Ovary (tissue), 7 donors: ENCODE measurements at regions not wholly inside any gene's neighbourhood (a gene's known extent, or its start where the extent isn't known, plus 50 kb on each side); places are given as distances from the start of the nearest gene placed in this dataset.

Experiments
- DNase-seq, 5 donors: peaks; one replicate each; pipeline ENCODE4 v3.0.0-alpha.2; 2019 to 2020
- H3K27ac ChIP-seq, 2 donors: fragments of 200-600 bp; one replicate each; pipeline versions ENCODE4 v1.5.1 to v1.8.0; 2019 to 2022
- H3K27me3 ChIP-seq: fragments of 200-600 bp; one replicate; pipeline ENCODE4 v1.8.0; 2022
- H3K36me3 ChIP-seq: fragments of 200-600 bp; sonication (generic); one replicate; pipeline ENCODE4 v1.5.1; 2019
- H3K4me1 ChIP-seq: one replicate; pipeline ENCODE4 v1.8.1; 2013; ENCODE audit warnings: mild to moderate bottlenecking, moderate library complexity; ENCODE audit not compliant: insufficient read depth
- H3K4me3 ChIP-seq: fragments of 200-600 bp; sonication (generic); one replicate; pipeline ENCODE4 v1.5.1; 2017
- H3K9me3 ChIP-seq, 2 donors: fragments of 200-600 bp in 1 of 2; sonication (generic) in 1 of 2; one replicate each; pipeline versions ENCODE4 v1.5.1 to v1.8.1; 2013 to 2019; ENCODE audit warnings: mild to moderate bottlenecking in 1 of 2, moderate library complexity in 1 of 2
- CTCF ChIP-seq, 3 donors: fragments of 450-650 bp in 2 of 3; fragments of 200-600 bp in 1 of 3; IDR thresholded peaks; one replicate each; pipeline versions ENCODE4 v1.5.1 to v1.8.0; 2016 to 2022; ENCODE audit warnings: antibody characterized with exemption in 3 of 3, mild to moderate bottlenecking in 1 of 3
- EP300 ChIP-seq: sonication (generic); formaldehyde crosslinking; IDR thresholded peaks from one replicate; pipeline ENCODE4 v1.6.1; 2017; ENCODE audit warnings: antibody characterized with exemption
- POLR2A ChIP-seq: fragments of 450-650 bp; IDR thresholded peaks from one replicate; pipeline ENCODE4 v1.6.1; 2017; ENCODE audit warnings: antibody characterized with exemption, mild to moderate bottlenecking, moderate library complexity
- WGBS, 3 donors: extraction: QIAGEN DNeasy Blood & Tissue Kit in 1 of 3; methylation state at CpG; one replicate each; pipeline versions ENCODE4 v1.1.5 to v1.1.7; 2013 to 2017; 5-methylcytosine and 5-hydroxymethylcytosine counted together
- intact Hi-C, 4 donors: fragments of 100-400 bp; cut with DNase I; formaldehyde crosslinking; loops; one replicate each; pipeline versions ENCODE4 v1.11.0 to v1.15.1; 2022 to 2023
- donor health status: DM: no; HTN: no; CAD: no; lungs with moderate emphysema.
- donor health status: DM: no; HTN: no; CAD: no.
- donor health status: Bipolar disorder and iron deficiency.
- donor health status: DM: no; HTN: no; CAD: no.
- donor health status: DM: yes; HTN: yes; CAD: no.

GRCh38 chr3:137471130-137471529 lies 293.0 kb upstream of the SOX14 start:
- 89 to 92% (median 91%) methylated on average over 4 of the region's 4 CpGs for WGBS, 3 donors
- Histone ChIP-seq H3K4me3 (no peak overlapping the region), H3K27me3 (no peaks in the 10 kb centered on the region), H3K9me3 (no peaks in the 10 kb centered on the region), H3K4me1 (peaks cover 5% of the 10 kb centered on the region), H3K27ac (no peak overlapping the region), H3K36me3 (no peaks in the 10 kb centered on the region)
- intact Hi-C loops, result no loop called here
- DNase-seq, result no peak
- TF ChIP-seq POLR2A, result no peak
- no peak for TF ChIP-seq CTCF (IDR thresholded peaks at IDR 0.05)
- no peak for TF ChIP-seq EP300

- no peaks in the 10 kb centered on the region for H3K27me3 ChIP-seq
- no peaks in the 10 kb centered on the region for H3K36me3 ChIP-seq
- no peaks in the 10 kb centered on the region for H3K9me3 ChIP-seq
- 61 to 76% (median 72%) methylated on average over 5 of the region's 5 CpGs for WGBS, 3 donors
- no peak for TF ChIP-seq EP300
- TF ChIP-seq CTCF (IDR thresholded peaks at IDR 0.05), result no peak
- H3K27ac ChIP-seq, result no peak overlapping the region
- H3K4me3 ChIP-seq, result no peak overlapping the region
- intact Hi-C loops, result no loop called here
- peaks cover 5% of the 10 kb centered on the region for H3K4me1 ChIP-seq
- no peak for DNase-seq
Observed at GRCh38 chr3:137471558-137472204, 292.4 kb upstream of the SOX14 start.

- no peaks in the 10 kb centered on the region for H3K9me3 ChIP-seq
- H3K4me1 ChIP-seq, result peaks cover 5% of the 10 kb centered on the region
- H3K27ac ChIP-seq, result no peak overlapping the region
- intact Hi-C loops, result no loop called here
- no peak overlapping the region for H3K4me3 ChIP-seq
- H3K36me3 ChIP-seq, result no peaks in the 10 kb centered on the region
- WGBS, 3 donors, result 8 to 18% (median 13%) methylated on average over 6 of the region's 6 CpGs
- TF ChIP-seq EP300, result no peak
- TF ChIP-seq CTCF (IDR thresholded peaks at IDR 0.05), result no peak
- TF ChIP-seq POLR2A, result no peak
- no peaks in the 10 kb centered on the region for H3K27me3 ChIP-seq
- DNase-seq, result no peak
Observed at GRCh38 chr3:137477614-137478013, 286.5 kb upstream of the SOX14 start.

GRCh38 chr3:137509354-137510045 lies 254.6 kb upstream of the SOX14 start:
- no peaks in the 10 kb centered on the region for H3K27me3 ChIP-seq
- no peak overlapping the region for H3K27ac ChIP-seq
- TF ChIP-seq CTCF (IDR thresholded peaks at IDR 0.05), result no peak
- no peak for TF ChIP-seq POLR2A
- TF ChIP-seq EP300, result no peak
- no peaks in the 10 kb centered on the region for H3K36me3 ChIP-seq
- no peaks in the 10 kb centered on the region for H3K9me3 ChIP-seq
- DNase-seq, result no peak
- H3K4me1 ChIP-seq, result no peaks in the 10 kb centered on the region
- no peak overlapping the region for H3K4me3 ChIP-seq
- 61 to 76% (median 63%) methylated on average over 27 to 29 of the region's 29 CpGs for WGBS, 3 donors
- intact Hi-C loops, result no loop called here
